ENCODE measurements at regions not wholly inside any gene's neighbourhood (a gene's known extent, or its start where the extent isn't known, plus 50 kb on each side); places are given as distances from the start of the nearest gene placed in this dataset.
"Not testable (repeated sequence)": the region's sequence is repeated elsewhere in the genome, so short reads cannot be mapped to it uniquely, and the experiment has no call there.

- DNase-seq: no peak
Measured at GRCh38 chr12:88736031-88736430, 155.8 kb upstream of the KITLG start.

- DNase-seq: no peak
Measured at GRCh38 chr12:88733008-88733407, 152.7 kb upstream of the KITLG start.

DNA sequence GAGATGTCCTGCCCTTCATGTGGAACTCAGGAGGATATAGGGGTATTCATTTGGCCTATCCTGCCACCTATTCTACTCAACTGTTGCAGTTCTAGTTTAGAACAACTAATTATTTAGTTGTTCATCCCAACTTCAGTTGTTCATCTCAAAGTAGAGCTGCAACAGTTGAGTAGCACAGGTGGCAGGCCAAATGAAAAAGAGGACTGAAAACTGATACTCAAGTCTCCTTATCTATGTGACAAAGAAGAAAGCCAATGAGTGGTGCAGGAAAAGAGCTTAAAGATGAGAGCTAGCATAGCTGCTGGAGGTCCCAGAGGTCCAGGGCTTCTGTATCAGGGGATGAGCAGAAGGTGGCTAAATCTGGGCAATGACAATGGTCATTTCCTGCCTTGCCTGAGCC is 148.9 kb upstream of the KITLG start:
- no peak for DNase-seq

DNA sequence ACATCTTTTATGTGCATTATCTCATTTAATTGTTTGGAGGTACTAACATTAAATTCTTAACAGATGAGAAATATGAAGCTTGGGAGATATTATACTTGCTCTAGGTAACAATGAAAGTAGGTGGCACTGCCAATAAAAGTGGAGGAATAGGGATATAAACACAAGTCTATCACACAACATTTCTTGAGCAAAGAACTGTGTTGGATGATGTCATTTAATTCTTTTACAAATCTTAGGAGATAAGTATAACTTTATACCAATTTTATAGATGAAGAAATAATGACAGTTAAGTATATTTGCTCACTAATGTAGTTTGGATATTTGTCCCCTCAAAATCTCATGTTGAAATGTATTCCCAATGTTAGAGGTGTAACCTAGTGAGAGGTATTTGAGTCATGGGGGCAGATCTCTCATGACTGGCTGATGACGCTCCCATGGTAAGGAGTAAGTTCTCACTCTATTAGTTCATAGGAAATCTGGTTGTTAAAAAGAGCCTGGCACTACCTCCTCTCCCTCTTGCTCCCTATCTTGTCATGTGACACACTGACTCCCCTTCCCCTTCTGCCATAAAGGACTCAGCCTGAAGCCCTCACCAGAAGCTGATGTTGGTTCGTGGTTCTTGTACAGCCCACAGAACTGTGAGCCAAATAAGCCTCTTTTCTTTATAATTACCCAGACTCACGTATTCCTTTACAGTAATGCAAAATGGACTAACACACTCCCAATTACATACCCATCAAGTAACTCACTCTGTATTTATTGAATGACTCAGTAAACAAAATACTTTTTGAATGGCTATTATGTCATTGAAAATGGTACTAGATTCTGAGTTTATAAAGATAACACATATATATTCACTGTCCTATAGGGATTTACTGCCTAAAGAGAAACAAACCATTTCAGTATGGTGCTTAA is 146.8 kb upstream of the KITLG start:
- no peak for DNase-seq

- DNase-seq: no peak
Measured at GRCh38 chr12:88725592-88726143, 145.4 kb upstream of the KITLG start.

GRCh38 chr12:88723219-88723618 is 142.9 kb upstream of the KITLG start:
- no peak for DNase-seq

DNA sequence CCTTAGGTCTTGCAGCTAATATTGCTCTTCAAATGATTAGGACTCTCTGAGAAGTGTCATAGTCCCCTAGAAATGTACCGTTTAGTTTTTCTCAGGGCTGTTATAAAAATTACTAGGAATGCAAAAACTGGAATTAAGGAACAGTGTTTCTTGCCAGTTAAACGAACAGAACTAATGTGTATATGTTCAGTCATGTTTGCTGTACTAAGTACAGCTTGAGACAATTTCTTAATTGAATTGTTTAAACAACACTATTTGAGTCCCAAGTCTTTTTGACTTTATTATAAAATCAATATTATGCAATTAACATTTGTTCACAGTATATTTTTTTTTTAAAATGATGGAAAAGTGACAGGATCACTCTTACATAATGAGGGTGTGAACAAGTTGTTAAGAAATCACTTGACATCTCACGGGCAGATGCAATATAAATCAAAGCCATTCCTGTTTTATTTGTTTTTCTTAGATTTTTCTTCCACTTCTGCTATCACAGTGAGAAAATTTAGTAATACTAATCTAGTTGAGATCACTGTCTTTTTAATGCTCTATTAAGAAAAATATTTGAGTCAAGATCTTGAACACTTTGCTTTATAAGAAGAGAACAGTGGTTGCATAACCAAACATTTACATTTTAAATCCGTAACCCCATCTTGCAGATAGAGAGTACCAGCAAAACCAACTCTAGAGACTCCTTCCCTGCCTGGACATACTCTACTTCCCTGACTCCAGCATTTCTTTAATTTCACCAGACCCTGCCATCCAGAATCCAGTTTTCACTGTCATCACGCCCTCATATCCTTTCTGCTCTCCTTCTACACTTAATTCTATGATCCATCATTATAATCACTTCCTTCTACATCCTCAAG is 140.7 kb upstream of the KITLG start:
- no peak for DNase-seq

DNA sequence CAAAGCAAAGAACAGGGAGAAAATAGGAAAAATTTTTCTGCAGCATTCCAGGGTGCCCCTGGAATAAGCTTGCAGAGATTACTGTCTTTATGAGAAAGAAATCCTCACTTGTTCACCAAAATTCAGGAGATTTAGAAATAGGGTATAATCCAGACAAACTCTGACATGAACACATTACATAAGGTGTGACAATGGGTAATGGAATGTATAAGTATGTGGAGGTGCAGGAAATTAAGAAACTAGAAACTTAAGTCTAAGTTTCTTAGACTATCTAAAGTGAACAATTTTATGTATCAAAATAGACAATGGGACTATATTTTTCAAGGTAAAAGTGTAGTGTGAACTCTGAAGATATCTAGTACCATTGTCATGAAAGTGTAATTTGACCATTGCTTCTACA is 140.0 kb upstream of the KITLG start:
- no peak for DNase-seq

DNA sequence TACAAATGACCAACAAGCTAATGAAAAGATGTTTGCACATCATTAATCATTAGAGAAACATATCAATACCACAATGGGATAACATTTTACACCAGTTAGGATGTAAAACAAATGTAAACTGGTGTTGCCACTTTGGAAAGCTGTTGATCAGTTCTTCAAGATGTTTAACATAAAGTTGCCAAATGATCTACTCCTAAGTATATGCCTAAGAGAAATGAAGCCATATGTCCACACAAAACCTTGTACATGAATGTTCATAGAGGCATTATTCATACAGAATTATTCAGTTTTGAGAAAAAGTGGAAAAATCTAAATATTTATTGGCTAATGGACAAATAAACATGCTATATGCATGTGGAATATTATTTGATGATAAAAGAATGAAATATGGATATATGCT is 136.9 kb upstream of the KITLG start:
- DNase-seq: no peak

- DNase-seq: no peak
Measured at GRCh38 chr12:88716240-88716639, 136.0 kb upstream of the KITLG start.

GRCh38 chr12:88715673-88716072 is 135.4 kb upstream of the KITLG start:
- DNase-seq: no peak

GRCh38 chr12:88714263-88714882 is 134.1 kb upstream of the KITLG start:
- not testable (repeated sequence) for DNase-seq

- no peak for DNase-seq
Measured at GRCh38 chr12:88707800-88708199, 127.5 kb upstream of the KITLG start.

DNA sequence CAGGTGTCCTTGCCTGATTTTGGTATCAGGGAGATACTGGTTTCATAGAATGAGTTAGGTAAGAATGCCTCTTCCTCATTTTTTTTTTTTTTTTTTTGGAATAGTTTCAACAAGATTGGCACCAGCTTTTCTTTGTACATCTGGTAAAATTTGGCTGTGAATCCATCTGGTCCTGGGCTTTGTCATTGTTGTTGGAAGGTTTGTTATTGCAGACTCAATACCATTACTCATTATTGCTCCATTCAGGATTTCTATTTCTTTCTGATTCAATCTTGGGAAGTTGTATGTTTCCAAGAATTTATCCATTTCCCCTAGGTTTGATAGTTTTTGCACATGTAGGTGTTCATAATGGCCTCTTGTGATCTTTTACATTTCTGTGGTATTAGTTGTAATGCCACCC is 126.0 kb upstream of the KITLG start:
- DNase-seq: no peak

- no peak for DNase-seq
Measured at GRCh38 chr12:88703790-88704189, 123.5 kb upstream of the KITLG start.

DNA sequence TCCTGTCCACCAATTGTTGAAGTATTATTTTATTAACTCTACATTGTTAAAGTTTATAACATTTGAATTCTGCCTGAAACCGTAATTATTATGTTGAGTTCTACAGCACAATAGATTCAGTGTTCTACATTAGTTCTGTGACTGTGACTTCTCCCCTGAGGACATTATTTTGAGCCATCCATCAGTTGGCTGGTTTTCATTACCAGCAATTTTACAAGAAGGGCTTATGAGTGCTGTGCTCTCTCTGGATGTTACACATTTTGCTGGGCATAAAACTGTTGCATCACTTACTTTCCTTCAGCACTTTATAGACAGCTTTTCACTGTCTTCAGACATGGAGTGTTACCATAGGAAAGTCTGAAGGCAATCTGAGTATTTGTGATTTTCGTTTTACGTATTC is 118.2 kb upstream of the KITLG start:
- no peak for DNase-seq

DNA sequence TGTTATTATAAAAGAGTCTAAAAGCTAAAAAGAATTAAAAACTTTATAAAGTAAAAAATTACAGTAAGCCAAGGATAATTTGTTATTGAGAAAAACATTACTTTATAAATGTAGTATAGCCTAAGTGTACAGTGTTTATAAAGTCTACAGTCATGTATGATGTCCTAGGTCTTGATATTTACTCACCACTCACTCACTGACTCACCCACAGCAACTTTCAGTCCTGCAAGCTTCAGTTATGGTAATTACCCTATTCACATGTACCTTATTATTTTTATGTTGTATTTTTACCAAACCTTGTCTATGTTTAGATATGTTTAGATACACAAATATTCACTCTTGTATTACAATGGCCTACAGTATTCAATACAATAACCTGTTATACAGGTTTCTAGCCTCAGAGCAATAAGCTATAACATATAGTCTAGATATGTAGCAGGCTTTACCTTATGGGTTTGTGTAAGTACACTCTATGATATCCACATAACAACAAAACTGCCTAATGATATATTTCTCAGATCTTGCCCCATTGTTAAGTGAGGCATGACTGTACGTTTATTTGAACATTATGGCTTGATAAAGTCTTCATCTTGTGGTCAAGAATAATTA is 113.7 kb upstream of the KITLG start:
- DNase-seq: no peak

DNA sequence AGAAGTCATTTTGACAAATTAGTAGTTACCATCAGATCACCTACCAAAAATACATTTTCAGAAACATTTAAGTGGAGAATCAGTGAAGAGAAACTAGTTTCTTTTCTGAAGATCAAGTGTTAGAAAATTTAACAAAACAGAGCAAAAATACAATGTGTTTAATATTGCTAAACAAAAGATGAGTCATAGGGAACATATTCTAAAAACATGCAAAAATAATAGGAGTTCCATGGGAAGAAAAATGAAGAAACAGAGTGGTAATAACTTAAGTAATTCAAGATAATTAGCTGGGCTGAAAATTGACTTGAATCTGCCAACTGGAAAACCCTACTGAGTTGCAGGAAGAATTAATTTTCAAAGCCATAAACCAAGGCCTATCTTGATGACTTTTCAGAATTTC is 111.5 kb upstream of the KITLG start:
- DNase-seq: no peak

GRCh38 chr12:88684610-88685009 is 104.3 kb upstream of the KITLG start:
- no peak for DNase-seq

GRCh38 chr12:88684170-88684569 is 103.9 kb upstream of the KITLG start:
- DNase-seq: no peak

- DNase-seq: no peak
Measured at GRCh38 chr12:88683628-88684027, 103.4 kb upstream of the KITLG start.

- DNase-seq: no peak
Measured at GRCh38 chr12:88681271-88681670, 101.0 kb upstream of the KITLG start.

GRCh38 chr12:88677464-88677863 is 97.2 kb upstream of the KITLG start:
- no peak for DNase-seq
